ENCODE measurements at regions not wholly inside any gene's neighbourhood (a gene's known extent, or its start where the extent isn't known, plus 50 kb on each side); places are given as distances from the start of the nearest gene placed in this dataset.

- H2AFZ ChIP-seq (ENCODE audit: low read depth) = no peak overlapping the region
- ChIA-PET CTCF (no interaction called here), POLR2A (no interaction called here)
- H3K36me3 ChIP-seq (replicated peaks in 1 of 2; ENCODE audit: control insufficient read depth in 1 of 2, insufficient read depth in 2 of 2, low read length in 1 of 2) = no peaks in the 10 kb centered on the region
- no peaks in the 10 kb centered on the region for H3K27me3 ChIP-seq (ENCODE audit: insufficient read depth)
- TF ChIP-seq SIN3A (IDR thresholded peaks at IDR 0.05; ENCODE audit: borderline replicate concordance, low read depth, low read length) (no peak), FOXM1 (IDR thresholded peaks at IDR 0.05; ENCODE audit: low read depth) (no peak), USF1 (IDR thresholded peaks at IDR 0.05; ENCODE audit: borderline replicate concordance, low read depth) (no peak), GATA2 (CRISPR knock-in tag; IDR thresholded peaks at IDR 0.05) (no peak), NFIC (IDR thresholded peaks at IDR 0.05; ENCODE audit: borderline replicate concordance) (no peak), MEF2A (IDR thresholded peaks at IDR 0.05; ENCODE audit: borderline replicate concordance, low read depth) (no peak), PBX3 (IDR thresholded peaks at IDR 0.05) (no peak), RAD21 (IDR thresholded peaks at IDR 0.05; ENCODE audit: low read length) (no peak), RXRA (IDR thresholded peaks at IDR 0.05; ENCODE audit: borderline replicate concordance, low read depth) (no peak), RCOR1 (IDR thresholded peaks at IDR 0.05; ENCODE audit: low read length) (no peak), GABPA (IDR thresholded peaks at IDR 0.05; ENCODE audit: low read depth) (no peak), NRF1 (IDR thresholded peaks at IDR 0.05; ENCODE audit: low read depth, low read length) (no peak), CTCF (IDR thresholded peaks at IDR 0.05) (no peak), ELF1 (IDR thresholded peaks at IDR 0.05) (no peak), TEAD4 (IDR thresholded peaks at IDR 0.05; ENCODE audit: borderline replicate concordance, insufficient read depth) (no peak), EP300 (IDR thresholded peaks at IDR 0.05; ENCODE audit: borderline replicate concordance in 1 of 2, low read depth in 1 of 2, low read length in 1 of 2) (no peak), ZBTB33 (IDR thresholded peaks at IDR 0.05; ENCODE audit: borderline replicate concordance, low read depth) (no peak)
- no peaks in the 10 kb centered on the region for H3K9me3 ChIP-seq
- no peak overlapping the region for H3K4me2 ChIP-seq
- H3K27ac ChIP-seq (ENCODE audit: low read depth in 2 of 2, low read length in 1 of 2) = no peak overlapping the region
- H3K9ac ChIP-seq = no peak overlapping the region
- H3K9me2 ChIP-seq = no peaks in the 10 kb centered on the region
- no peak for DNase-seq
- H3K79me2 ChIP-seq (ENCODE audit: insufficient read depth) = no peaks in the 10 kb centered on the region
- no peaks in the 10 kb centered on the region for H3K4me1 ChIP-seq (ENCODE audit: control insufficient read depth in 1 of 2, insufficient read depth in 2 of 2, low read depth in 1 of 2, low read length in 1 of 2)
- H3F3A ChIP-seq (replicated peaks; ENCODE audit: insufficient read depth) = no peaks in the 10 kb centered on the region
- no peak overlapping the region for H3K4me3 ChIP-seq (ENCODE audit: low read depth in 2 of 2, low read length in 1 of 2)
- no peaks in the 10 kb centered on the region for H4K20me1 ChIP-seq (ENCODE audit: insufficient read depth)
Measured at GRCh38 chr10:56679578-56679977, 318.5 kb upstream of the ZWINT start.
